Neural progenitor cell (in vitro differentiated cells): ENCODE measurements at regions not wholly inside any gene's neighbourhood (a gene's known extent, or its start where the extent isn't known, plus 50 kb on each side); places are given as distances from the start of the nearest gene placed in this dataset.

Experiments used
- DNase-seq: peaks from one replicate; pipeline ENCODE4 v3.0.0-alpha.2; 2016; ENCODE audit warnings: low spot score
- H2AFZ ChIP-seq: fragments of 200-600 bp; sonication (generic); replicated peaks from 2 replicates; pipeline ENCODE4 v1.6.1; 2016; ENCODE audit warnings: antibody characterized with exemption
- H3F3A ChIP-seq: fragments of 200-600 bp; sonication (generic); 2 replicates; pipeline ENCODE4 v1.6.1; 2016; ENCODE audit warnings: antibody characterized with exemption, low read depth
- H3K27ac ChIP-seq: fragments of 200-600 bp; sonication (generic); 2 replicates; pipeline ENCODE4 v1.5.1; 2016; ENCODE audit warnings: mild to moderate bottlenecking
- H3K27me3 ChIP-seq: fragments of 200-600 bp; sonication (generic); 2 replicates; pipeline ENCODE4 v1.6.1; 2016; ENCODE audit warnings: mild to moderate bottlenecking, moderate library complexity
- H3K36me3 ChIP-seq: fragments of 200-600 bp; sonication (generic); 2 replicates; pipeline ENCODE4 v1.5.1; 2016
- H3K4me1 ChIP-seq: fragments of 200-600 bp; sonication (generic); 2 replicates; pipeline ENCODE4 v1.6.1; 2016; ENCODE audit warnings: mixed run types
- H3K4me2 ChIP-seq: fragments of 200-600 bp; sonication (generic); 2 replicates; pipeline ENCODE4 v1.6.1; 2016
- H3K4me3 ChIP-seq: fragments of 200-600 bp; sonication (generic); 2 replicates; pipeline ENCODE4 v1.5.1; 2016
- H3K79me2 ChIP-seq: fragments of 200-600 bp; sonication (generic); 2 replicates; pipeline ENCODE4 v1.6.1; 2016; ENCODE audit warnings: low read depth
- H3K9ac ChIP-seq: fragments of 200-600 bp; sonication (generic); 2 replicates; pipeline ENCODE4 v1.6.1; 2016
- H3K9me3 ChIP-seq: fragments of 200-600 bp; sonication (generic); 2 replicates; pipeline ENCODE4 v1.5.1; 2016; ENCODE audit warnings: low read depth
- H4K20me1 ChIP-seq: fragments of 200-600 bp; sonication (generic); 2 replicates; pipeline ENCODE4 v1.6.1; 2016; ENCODE audit warnings: low read depth
- H3K27ac Mint-ChIP-seq: 3 replicates; pipeline ENCODE4 v1.8.0; 2021; ENCODE audit warnings: mixed read lengths
- H3K27me3 Mint-ChIP-seq: 2 replicates; pipeline ENCODE4 v1.8.0; 2022; ENCODE audit warnings: low read depth, mild to moderate bottlenecking, inconsistent platforms, moderate library complexity, mixed read lengths; ENCODE audit not compliant: insufficient read depth
- H3K36me3 Mint-ChIP-seq: 3 replicates; pipeline ENCODE4 v1.8.0; 2021; ENCODE audit warnings: mixed read lengths
- H3K4me1 Mint-ChIP-seq: 3 replicates; pipeline ENCODE4 v1.8.0; 2021; ENCODE audit warnings: mixed read lengths
- H3K4me3 Mint-ChIP-seq: 3 replicates; pipeline ENCODE4 v1.8.0; 2021; ENCODE audit warnings: mild to moderate bottlenecking, moderate library complexity, mixed read lengths
- H3K9me3 Mint-ChIP-seq: 3 replicates; pipeline ENCODE4 v1.8.0; 2020; ENCODE audit warnings: mixed read lengths
- EZH2 ChIP-seq: fragments of 200-600 bp; sonication (generic); IDR thresholded peaks from 2 replicates; pipeline ENCODE4 v1.6.1; 2017; ENCODE audit warnings: antibody characterized with exemption, mild to moderate bottlenecking, moderate library complexity
- EZH2phosphoT487 ChIP-seq: fragments of 200-600 bp; sonication (generic); IDR thresholded peaks from 2 replicates; pipeline ENCODE4 v1.6.1; 2017; ENCODE audit warnings: antibody characterized with exemption
- TF ChIP-seq, protein P1 (sequence below): fragments of 200-600 bp; sonication (generic); IDR thresholded peaks from 2 replicates; pipeline ENCODE4 v1.5.1; 2017; ENCODE audit warnings: antibody characterized with exemption, mild to moderate bottlenecking

DNA sequence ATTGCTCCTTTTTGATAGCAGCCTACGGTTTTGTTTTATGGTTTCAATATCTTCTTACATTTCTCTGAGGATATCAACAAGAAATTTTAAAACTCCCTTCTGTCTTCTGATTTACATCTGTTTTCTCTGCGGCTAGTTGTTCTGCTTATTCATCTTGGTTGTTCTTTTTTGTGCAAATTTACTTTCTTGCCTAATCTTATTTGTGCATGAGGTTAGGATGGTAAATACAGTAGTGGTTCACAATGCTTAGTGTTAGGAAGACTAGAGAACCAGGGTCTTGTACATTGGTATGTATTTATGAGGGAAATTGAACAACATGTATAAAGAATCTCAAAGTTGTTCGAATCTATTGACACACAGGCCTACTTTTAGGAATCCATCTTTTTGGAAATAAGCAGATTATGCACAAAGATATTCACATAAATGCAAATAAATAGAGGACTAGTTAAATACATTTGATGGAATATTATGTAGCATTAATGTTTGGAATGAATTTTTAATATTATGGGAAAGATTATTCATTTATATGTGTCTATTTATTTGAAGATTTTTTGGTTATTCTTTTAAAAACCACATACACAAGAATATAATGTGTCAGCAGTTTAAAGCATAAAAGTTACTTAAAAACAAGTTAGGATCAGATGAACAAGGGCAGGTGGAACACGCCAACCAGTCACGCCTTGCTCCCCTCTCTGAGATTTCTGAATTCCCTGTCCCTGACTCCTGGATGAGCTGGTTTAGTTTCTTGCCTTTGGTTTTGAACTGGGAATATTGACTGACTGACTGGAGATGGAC, 51.4 kb upstream of the RFC3 start:
- peaks cover 6% of the 10 kb centered on the region for H3K27me3 Mint-ChIP-seq

DNA sequence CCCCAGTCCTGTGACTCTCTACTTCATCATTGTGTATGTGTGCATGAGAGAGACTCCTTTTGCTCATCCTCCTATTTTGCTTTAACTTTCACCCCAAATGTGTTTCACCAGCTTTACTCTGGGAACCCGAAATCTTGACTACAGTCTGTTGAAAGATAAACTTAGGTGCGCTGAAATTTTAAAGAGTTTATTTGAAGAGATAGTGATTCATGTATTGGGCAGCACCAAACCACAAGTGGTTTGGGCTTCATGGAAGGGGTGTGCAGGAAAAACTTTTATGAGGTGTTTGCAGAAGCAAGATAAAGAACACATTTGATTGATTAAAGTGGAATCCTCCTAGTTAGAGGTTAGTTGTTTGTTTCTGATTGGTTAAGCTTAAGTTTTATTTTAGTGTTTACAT, 50.8 kb upstream of the RFC3 start:
- Mint-ChIP-seq H3K9me3 (no peaks in the 10 kb centered on the region), H3K4me3 (no peak overlapping the region), H3K4me1 (peaks cover 9% of the 10 kb centered on the region), H3K27ac (no peak overlapping the region), H3K36me3 (no peaks in the 10 kb centered on the region), H3K27me3 (peaks cover 4% of the 10 kb centered on the region)
- no peaks in the 10 kb centered on the region for H3K9me3 ChIP-seq
- H3K36me3 ChIP-seq = no peaks in the 10 kb centered on the region
- H3K4me2 ChIP-seq = no peak overlapping the region
- TF ChIP-seq, protein P1, sequence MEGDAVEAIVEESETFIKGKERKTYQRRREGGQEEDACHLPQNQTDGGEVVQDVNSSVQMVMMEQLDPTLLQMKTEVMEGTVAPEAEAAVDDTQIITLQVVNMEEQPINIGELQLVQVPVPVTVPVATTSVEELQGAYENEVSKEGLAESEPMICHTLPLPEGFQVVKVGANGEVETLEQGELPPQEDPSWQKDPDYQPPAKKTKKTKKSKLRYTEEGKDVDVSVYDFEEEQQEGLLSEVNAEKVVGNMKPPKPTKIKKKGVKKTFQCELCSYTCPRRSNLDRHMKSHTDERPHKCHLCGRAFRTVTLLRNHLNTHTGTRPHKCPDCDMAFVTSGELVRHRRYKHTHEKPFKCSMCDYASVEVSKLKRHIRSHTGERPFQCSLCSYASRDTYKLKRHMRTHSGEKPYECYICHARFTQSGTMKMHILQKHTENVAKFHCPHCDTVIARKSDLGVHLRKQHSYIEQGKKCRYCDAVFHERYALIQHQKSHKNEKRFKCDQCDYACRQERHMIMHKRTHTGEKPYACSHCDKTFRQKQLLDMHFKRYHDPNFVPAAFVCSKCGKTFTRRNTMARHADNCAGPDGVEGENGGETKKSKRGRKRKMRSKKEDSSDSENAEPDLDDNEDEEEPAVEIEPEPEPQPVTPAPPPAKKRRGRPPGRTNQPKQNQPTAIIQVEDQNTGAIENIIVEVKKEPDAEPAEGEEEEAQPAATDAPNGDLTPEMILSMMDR = no peak
- TF ChIP-seq EZH2 = no peak
- no peak for TF ChIP-seq EZH2phosphoT487
- H4K20me1 ChIP-seq = no peaks in the 10 kb centered on the region
- H3K79me2 ChIP-seq = no peaks in the 10 kb centered on the region
- no peak overlapping the region for H3K4me3 ChIP-seq
- no peak overlapping the region for H3K27ac ChIP-seq
- H3K9ac ChIP-seq = no peak overlapping the region
- H3K4me1 ChIP-seq = peaks cover 6% of the 10 kb centered on the region
- no peak for DNase-seq
- no peaks in the 10 kb centered on the region for H3K27me3 ChIP-seq
- no peak overlapping the region for H2AFZ ChIP-seq
- H3F3A ChIP-seq = no peaks in the 10 kb centered on the region

More for the DNA sequence above, 51.4 kb upstream of the RFC3 start:
- Histone ChIP-seq H3K36me3 (no peaks in the 10 kb centered on the region), H3K4me1 (peaks cover 6% of the 10 kb centered on the region), H3K9me3 (no peaks in the 10 kb centered on the region), H2AFZ (no peak overlapping the region), H3K4me2 (no peak overlapping the region), H3K27ac (no peak overlapping the region), H3F3A (no peaks in the 10 kb centered on the region), H3K9ac (no peak overlapping the region), H4K20me1 (no peaks in the 10 kb centered on the region), H3K4me3 (no peak overlapping the region), H3K79me2 (no peaks in the 10 kb centered on the region), H3K27me3 (no peaks in the 10 kb centered on the region)
- TF ChIP-seq, protein P1 = no peak
- TF ChIP-seq EZH2 = no peak
- TF ChIP-seq EZH2phosphoT487 = no peak
- DNase-seq = no peak
- peaks cover 1% of the 10 kb centered on the region for H3K9me3 Mint-ChIP-seq
- H3K27ac Mint-ChIP-seq = no peak overlapping the region
- H3K36me3 Mint-ChIP-seq = no peaks in the 10 kb centered on the region
- no peak overlapping the region for H3K4me3 Mint-ChIP-seq
- H3K4me1 Mint-ChIP-seq = peaks cover 15% of the 10 kb centered on the region
